H1 (cell line): ENCODE measurements at regions not wholly inside any gene's neighbourhood (a gene's known extent, or its start where the extent isn't known, plus 50 kb on each side); places are given as distances from the start of the nearest gene placed in this dataset.

Experiments used
- CTCF ChIA-PET: fragments of 300-600 bp; sonication (Branson Sonifier 250); formaldehyde crosslinking; loops from one replicate; lab custom pipeline; 2021; ENCODE audit not compliant: partially characterized antibody; lab: Charles Lee
- POLR2A ChIA-PET: fragments of 300-600 bp; sonication (Branson Sonifier 250); formaldehyde crosslinking; loops from one replicate; lab custom pipeline; 2021; ENCODE audit warnings: inconsistent platforms; ENCODE audit not compliant: partially characterized antibody; lab: Charles Lee
- DNase-seq, 2 experiments: peaks; one replicate each; pipeline versions ENCODE4 v3.0.0 to v3.0.0-alpha.2; 2010 to 2022; ENCODE audit warnings: low spot score in 2 of 2, low read depth in 1 of 2, mixed read lengths in 1 of 2
- FAIRE-seq: peaks from 2 replicates; lab custom pipeline; 2011; peaks lifted over from hg19 to GRCh38; lab: Jason Lieb, UNC
- H2AFZ ChIP-seq: 2 replicates; pipeline ENCODE4 v1.8.1; 2012; ENCODE audit warnings: low read length, inconsistent platforms
- H2AK5ac ChIP-seq: 2 replicates; pipeline ENCODE4 v1.6.1; 2013; ENCODE audit warnings: low read depth, low read length
- H2BK120ac ChIP-seq: replicated peaks from 2 replicates; pipeline ENCODE3; 2013; ENCODE audit warnings: low read depth, low read length, inconsistent platforms
- H2BK12ac ChIP-seq: 2 replicates; pipeline ENCODE4 v1.6.1; 2013; ENCODE audit warnings: low read depth, low read length
- H2BK15ac ChIP-seq: 2 replicates; pipeline ENCODE4 v1.6.1; 2013; ENCODE audit warnings: low read length
- H2BK20ac ChIP-seq: 2 replicates; pipeline ENCODE4 v1.6.1; 2013; ENCODE audit warnings: low read length
- H2BK5ac ChIP-seq: 2 replicates; pipeline ENCODE4 v1.6.1; 2013; ENCODE audit warnings: low read depth, low read length
- H3K14ac ChIP-seq: 2 replicates; pipeline ENCODE4 v1.6.1; 2013; ENCODE audit warnings: inconsistent platforms; ENCODE audit not compliant: insufficient read length
- H3K18ac ChIP-seq: 2 replicates; pipeline ENCODE4 v1.6.1; 2013; ENCODE audit warnings: low read length; ENCODE audit errors: extremely low read depth
- H3K23ac ChIP-seq: 2 replicates; pipeline ENCODE4 v1.6.1; 2013; ENCODE audit warnings: inconsistent platforms; ENCODE audit not compliant: insufficient read length
- H3K23me2 ChIP-seq: 2 replicates; pipeline ENCODE4 v1.6.1; 2013; ENCODE audit warnings: low read depth, low read length
- H3K27ac ChIP-seq: 2 replicates; pipeline ENCODE4 v1.6.1; 2011; ENCODE audit warnings: low read depth, low read length, inconsistent platforms
- H3K27me3 ChIP-seq, 4 experiments: replicated peaks in 1 of 4; 1 replicate in 1 of 4; 2 replicates in 3 of 4; pipeline versions ENCODE4 v1.6.1 to v1.8.1; 2011 to 2013; ENCODE audit warnings: low read length in 3 of 4, mild to moderate bottlenecking in 3 of 4, inconsistent platforms in 2 of 4, mixed read lengths in 2 of 4, moderate library complexity in 1 of 4; ENCODE audit not compliant: control insufficient read depth in 3 of 4, insufficient read depth in 3 of 4; ENCODE audit errors: extremely low read depth in 1 of 4
- H3K36me3 ChIP-seq, 4 experiments: 2 replicates each; pipeline versions ENCODE4 v1.6.1 to v1.8.1; 2011 to 2013; ENCODE audit warnings: mild to moderate bottlenecking in 4 of 4, low read length in 3 of 4, moderate library complexity in 2 of 4, control low read depth in 1 of 4, inconsistent platforms in 1 of 4; ENCODE audit not compliant: insufficient read depth in 4 of 4, control insufficient read depth in 2 of 4
- H3K4ac ChIP-seq: replicated peaks from 2 replicates; pipeline ENCODE3; 2013; ENCODE audit warnings: low read length, low read depth, mixed read lengths, inconsistent platforms; ENCODE audit not compliant: insufficient read length
- H3K4me1 ChIP-seq, 4 experiments: replicated peaks in 1 of 4; 1 replicate in 1 of 4; 2 replicates in 3 of 4; pipeline versions ENCODE4 v1.6.1 to v1.8.1; 2011 to 2013; ENCODE audit warnings: low read length in 3 of 4, inconsistent platforms in 2 of 4, mixed read lengths in 1 of 4; ENCODE audit not compliant: insufficient read depth in 4 of 4, control insufficient read depth in 3 of 4
- H3K4me2 ChIP-seq, 2 experiments: 2 replicates each; pipeline versions ENCODE4 v1.6.1 to v1.8.1; 2011 to 2013; ENCODE audit warnings: low read depth in 2 of 2, low read length in 2 of 2, control low read depth in 1 of 2, inconsistent platforms in 1 of 2, mild to moderate bottlenecking in 1 of 2; ENCODE audit not compliant: insufficient read depth in 1 of 2
- H3K4me3 ChIP-seq, 4 experiments: fragments of 200-600, 300-600 bp in 1 of 4; sonication (generic), shearing (Covaris generic), sonication (Bioruptor Twin) in 1 of 4; 2 replicates each; pipeline versions ENCODE4 v1.5.1 to v1.8.1; 2011 to 2016; ENCODE audit warnings: low read length in 4 of 4, low read depth in 3 of 4, control low read depth in 2 of 4, inconsistent platforms in 2 of 4, mild to moderate bottlenecking in 2 of 4, mixed read lengths in 1 of 4, moderate library complexity in 1 of 4; ENCODE audit not compliant: insufficient read depth in 2 of 4; ENCODE audit errors: extremely low read depth in 1 of 4
- H3K56ac ChIP-seq: replicated peaks from 2 replicates; pipeline ENCODE3; 2013; ENCODE audit warnings: low read depth, mild to moderate bottlenecking, mixed read lengths, low read length, inconsistent platforms; ENCODE audit not compliant: insufficient read length
- H3K79me1 ChIP-seq: 2 replicates; pipeline ENCODE4 v1.6.1; 2013; ENCODE audit warnings: low read depth, low read length, control low read depth
- H3K79me2 ChIP-seq, 2 experiments: 2 replicates each; pipeline versions ENCODE4 v1.6.1 to v1.8.1; 2012 to 2013; ENCODE audit warnings: low read length in 2 of 2, mild to moderate bottlenecking in 2 of 2, inconsistent platforms in 1 of 2; ENCODE audit not compliant: insufficient read depth in 2 of 2, control insufficient read depth in 1 of 2
- H3K9ac ChIP-seq, 4 experiments: replicated peaks in 1 of 4; 1 replicate in 1 of 4; 2 replicates in 3 of 4; pipeline versions ENCODE4 v1.6.1 to v1.8.1; 2011 to 2013; ENCODE audit warnings: low read depth in 3 of 4, low read length in 3 of 4, control low read depth in 2 of 4, mild to moderate bottlenecking in 2 of 4, moderate library complexity in 2 of 4, inconsistent platforms in 1 of 4; ENCODE audit errors: extremely low read depth in 1 of 4
- H3K9me3 ChIP-seq, 2 experiments: 2 replicates each; pipeline versions ENCODE4 v1.6.1 to v1.8.1; 2012 to 2013; ENCODE audit warnings: mild to moderate bottlenecking in 2 of 2, moderate library complexity in 2 of 2, control low read depth in 1 of 2, inconsistent platforms in 1 of 2, low read depth in 1 of 2, low read length in 1 of 2, mixed read lengths in 1 of 2; ENCODE audit not compliant: insufficient read depth in 2 of 2
- H4K20me1 ChIP-seq, 2 experiments: replicated peaks in 1 of 2; 2 replicates each; pipeline versions ENCODE3 to v1.8.1; 2011 to 2013; ENCODE audit warnings: inconsistent platforms in 2 of 2, low read length in 2 of 2, mild to moderate bottlenecking in 1 of 2; ENCODE audit not compliant: insufficient read depth in 2 of 2, control insufficient read depth in 1 of 2
- H4K5ac ChIP-seq: 2 replicates; pipeline ENCODE4 v1.6.1; 2013; ENCODE audit warnings: low read length, low read depth, mixed read lengths, inconsistent platforms; ENCODE audit not compliant: insufficient read length
- H4K8ac ChIP-seq: 2 replicates; pipeline ENCODE4 v1.8.0; 2013; ENCODE audit warnings: mild to moderate bottlenecking, moderate library complexity, low read length, inconsistent platforms; ENCODE audit not compliant: insufficient read depth; ENCODE audit errors: extremely low read depth
- H4K91ac ChIP-seq: replicated peaks from 2 replicates; pipeline ENCODE3; 2013; ENCODE audit warnings: low read length, mixed read lengths, inconsistent platforms; ENCODE audit not compliant: insufficient read length
- EZH2 ChIP-seq: fragments of 200-600 bp; sonication (generic); IDR thresholded peaks from 2 replicates; pipeline ENCODE4 v1.7.1; 2012; ENCODE audit warnings: low read depth, mild to moderate bottlenecking, moderate library complexity, low read length, inconsistent platforms; ENCODE audit not compliant: severe bottlenecking
- GABPA ChIP-seq: IDR thresholded peaks from 2 replicates; pipeline ENCODE4 v1.6.1; 2011; ENCODE audit warnings: mild to moderate bottlenecking, low read length, moderate library complexity, borderline replicate concordance; ENCODE audit not compliant: insufficient read depth
- POLR2AphosphoS5 ChIP-seq: IDR thresholded peaks from 2 replicates; pipeline ENCODE4 v1.6.1; 2011; ENCODE audit warnings: low read depth, low read length
- SIX5 ChIP-seq: IDR thresholded peaks from 2 replicates; pipeline ENCODE4 v1.6.1; 2011; ENCODE audit warnings: mild to moderate bottlenecking, low read depth, low read length
- TCF12 ChIP-seq: IDR thresholded peaks from 2 replicates; pipeline ENCODE4 v1.6.1; 2011; ENCODE audit warnings: low read depth, mild to moderate bottlenecking, low read length
- WGBS, 2 experiments: shearing (Covaris generic) in 1 of 2; methylation state at CpG; one replicate each; pipeline versions ENCODE4 v1.1.6 to v1.1.7; 2013 to 2015; ENCODE audit warnings: low lambda C conversion rate in 2 of 2, mixed read lengths in 2 of 2, inconsistent platforms in 1 of 2, low coverage in 1 of 2, missing lambda C conversion rate in 1 of 2; ENCODE audit not compliant: insufficient replicate concordance in 2 of 2, insufficient coverage in 1 of 2, insufficient read length in 1 of 2; ENCODE audit errors: extremely low coverage in 1 of 2, missing lambda C conversion rate in 1 of 2; 5-methylcytosine and 5-hydroxymethylcytosine counted together
- TF ChIP-seq, protein P1 (sequence below), 3 experiments: IDR thresholded peaks; 1 replicate in 2 of 3; 2 replicates in 1 of 3; pipeline versions ENCODE4 v1.5.1 to v1.6.1; 2011; ENCODE audit warnings: low read length in 3 of 3, mild to moderate bottlenecking in 3 of 3, inconsistent platforms in 2 of 3, low read depth in 1 of 3, moderate library complexity in 1 of 3; ENCODE audit not compliant: insufficient read depth in 1 of 3; ENCODE audit errors: control extremely low read depth in 1 of 3

DNA sequence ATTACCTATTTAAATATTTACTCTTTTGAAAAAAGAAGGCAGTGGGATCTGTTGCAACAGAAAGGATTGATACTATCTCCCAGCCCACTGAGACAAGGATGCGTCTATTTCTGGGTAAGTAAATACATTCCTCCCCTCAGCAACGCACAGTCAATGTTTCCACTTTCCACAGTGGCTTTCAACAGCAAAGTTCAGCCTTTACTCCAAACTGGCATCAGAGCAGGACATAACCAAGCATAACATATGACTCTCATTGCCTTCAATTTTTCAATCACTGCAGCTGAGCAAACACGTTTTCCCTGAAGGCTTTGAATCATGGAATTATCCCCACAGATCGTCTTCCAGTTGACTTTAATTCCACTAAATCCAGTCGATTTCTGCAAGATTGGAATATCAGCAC, 160.3 kb upstream of the FRG1 start:
- Histone ChIP-seq H3K14ac (no peak overlapping the region), H4K8ac (no peak overlapping the region), H3K23me2 (no peaks in the 10 kb centered on the region), H3K18ac (no peak overlapping the region), H4K91ac (no peak overlapping the region), H3K9ac (no peak overlapping the region), H3K27me3 (no peaks in the 10 kb centered on the region), H2BK20ac (no peak overlapping the region), H2BK15ac (no peak overlapping the region), H2AK5ac (no peak overlapping the region), H3K79me1 (no peaks in the 10 kb centered on the region), H4K5ac (no peak overlapping the region), H3K23ac (no peak overlapping the region), H4K20me1 (no peaks in the 10 kb centered on the region), H3K9me3 (no peaks in the 10 kb centered on the region), H3K4me1 (peaks cover 2 to 7% (median 4%) of the 10 kb centered on the region in 4 experiments; a peak in 3 of 7 replicates), H3K27ac (no peak overlapping the region), H2BK120ac (no peak overlapping the region), H3K56ac (no peak overlapping the region), H3K79me2 (no peaks in the 10 kb centered on the region), H3K36me3 (no peaks in the 10 kb centered on the region), H3K4me2 (no peak overlapping the region), H2AFZ (no peak overlapping the region), H2BK12ac (no peak overlapping the region), H3K4ac (no peak overlapping the region), H2BK5ac (no peak overlapping the region), H3K4me3 (no peak overlapping the region)
- no peak for FAIRE-seq
- CTCF ChIA-PET = no interaction called here
- POLR2A ChIA-PET = no interaction called here
- DNase-seq = no peak
- no peak for TF ChIP-seq EZH2
- no peak for TF ChIP-seq GABPA
- TF ChIP-seq SIX5 = no peak
- TF ChIP-seq TCF12 = no peak
- no peak for TF ChIP-seq POLR2AphosphoS5
- TF ChIP-seq, protein P1, sequence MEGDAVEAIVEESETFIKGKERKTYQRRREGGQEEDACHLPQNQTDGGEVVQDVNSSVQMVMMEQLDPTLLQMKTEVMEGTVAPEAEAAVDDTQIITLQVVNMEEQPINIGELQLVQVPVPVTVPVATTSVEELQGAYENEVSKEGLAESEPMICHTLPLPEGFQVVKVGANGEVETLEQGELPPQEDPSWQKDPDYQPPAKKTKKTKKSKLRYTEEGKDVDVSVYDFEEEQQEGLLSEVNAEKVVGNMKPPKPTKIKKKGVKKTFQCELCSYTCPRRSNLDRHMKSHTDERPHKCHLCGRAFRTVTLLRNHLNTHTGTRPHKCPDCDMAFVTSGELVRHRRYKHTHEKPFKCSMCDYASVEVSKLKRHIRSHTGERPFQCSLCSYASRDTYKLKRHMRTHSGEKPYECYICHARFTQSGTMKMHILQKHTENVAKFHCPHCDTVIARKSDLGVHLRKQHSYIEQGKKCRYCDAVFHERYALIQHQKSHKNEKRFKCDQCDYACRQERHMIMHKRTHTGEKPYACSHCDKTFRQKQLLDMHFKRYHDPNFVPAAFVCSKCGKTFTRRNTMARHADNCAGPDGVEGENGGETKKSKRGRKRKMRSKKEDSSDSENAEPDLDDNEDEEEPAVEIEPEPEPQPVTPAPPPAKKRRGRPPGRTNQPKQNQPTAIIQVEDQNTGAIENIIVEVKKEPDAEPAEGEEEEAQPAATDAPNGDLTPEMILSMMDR (IDR thresholded peaks at IDR 0.05; ENCODE audit: control extremely low read depth in 1 of 3, insufficient read depth in 1 of 3, low read depth in 1 of 3, low read length in 3 of 3) = no peak
- 91% methylated on average over 5 of the region's 5 CpGs; no CpG with 5 or more reads in 1 of the 2 experiments for WGBS, 2 experiments
